IMR-90 (cell line): ENCODE measurements at regions not wholly inside any gene's neighbourhood (a gene's known extent, or its start where the extent isn't known, plus 50 kb on each side); places are given as distances from the start of the nearest gene placed in this dataset.

ENCODE experiments used
- ATAC-seq: fragments of 200-7000 bp; cut with Tn5 transposase; 2 replicates; pipeline ENCODE4 v1.9.1; 2020; ENCODE audit warnings: low read depth, mild to moderate bottlenecking, moderate library complexity
- BruUV-seq: library from RNA; stranded (reverse); fragments of 400-500 nt; replicated peaks from 2 replicates; lab custom pipeline; 2021; lab: Mats Ljungman, UMichigan
- CTCF ChIA-PET: fragments of 300-600 bp; formaldehyde crosslinking; extraction: SDS; loops from one replicate; lab custom pipeline; 2021; ENCODE audit warnings: antibody characterized with exemption; lab: Yijun Ruan, JAX
- POLR2A ChIA-PET: fragments of 300-600 bp; sonication (Branson Sonifier 250); formaldehyde crosslinking; loops from one replicate; lab custom pipeline; 2022; ENCODE audit warnings: antibody characterized with exemption; ENCODE audit not compliant: unreplicated experiment; lab: Charles Lee
- DNase-seq: peaks from one replicate; pipeline ENCODE4 v3.0.0; 2013
- H2AFZ ChIP-seq: replicated peaks from 2 replicates; pipeline ENCODE3; 2013; ENCODE audit warnings: low read length, mild to moderate bottlenecking; ENCODE audit not compliant: poor library complexity
- H2AK5ac ChIP-seq: 2 replicates; pipeline ENCODE4 v1.6.1; 2013; ENCODE audit warnings: low read depth, low read length, inconsistent platforms
- H2AK9ac ChIP-seq: replicated peaks from 2 replicates; pipeline ENCODE3; 2013; ENCODE audit warnings: mild to moderate bottlenecking, low read depth, low read length, moderate library complexity; ENCODE audit not compliant: poor library complexity
- H2BK120ac ChIP-seq: 2 replicates; pipeline ENCODE4 v1.6.1; 2013; ENCODE audit warnings: low read depth, low read length, inconsistent platforms
- H2BK15ac ChIP-seq: 3 replicates; pipeline ENCODE4 v1.6.1; 2013; ENCODE audit warnings: low read depth, low read length, inconsistent platforms
- H2BK20ac ChIP-seq: 2 replicates; pipeline ENCODE4 v1.6.1; 2013; ENCODE audit warnings: low read depth, mild to moderate bottlenecking, inconsistent platforms, low read length, moderate library complexity
- H2BK5ac ChIP-seq: 2 replicates; pipeline ENCODE4 v1.6.1; 2013; ENCODE audit warnings: mild to moderate bottlenecking, low read depth, low read length, inconsistent platforms; ENCODE audit not compliant: poor library complexity, severe bottlenecking
- H3K14ac ChIP-seq: replicated peaks from 2 replicates; pipeline ENCODE4 v1.6.1; 2013; ENCODE audit warnings: low read depth, low read length, inconsistent platforms
- H3K18ac ChIP-seq: 2 replicates; pipeline ENCODE4 v1.6.1; 2013; ENCODE audit warnings: low read depth, low read length, control low read depth
- H3K23ac ChIP-seq: 2 replicates; pipeline ENCODE4 v1.6.1; 2013; ENCODE audit warnings: low read depth, low read length, inconsistent platforms
- H3K27ac ChIP-seq: 2 replicates; pipeline ENCODE4 v1.5.1; 2013; ENCODE audit warnings: mild to moderate bottlenecking, control low read depth, low read length; ENCODE audit not compliant: insufficient read depth
- H3K27me3 ChIP-seq: 2 replicates; pipeline ENCODE4 v1.6.1; 2013; ENCODE audit warnings: low read length; ENCODE audit not compliant: control insufficient read depth, insufficient read depth
- H3K36me3 ChIP-seq: 2 replicates; pipeline ENCODE4 v1.6.1; 2013; ENCODE audit warnings: low read length, mixed read lengths; ENCODE audit not compliant: control insufficient read depth, insufficient read depth
- H3K4ac ChIP-seq: 2 replicates; pipeline ENCODE4 v1.6.1; 2013; ENCODE audit warnings: low read depth, low read length, inconsistent platforms
- H3K4me1 ChIP-seq: 2 replicates; pipeline ENCODE4 v1.6.1; 2013; ENCODE audit warnings: low read length, mixed read lengths; ENCODE audit not compliant: control insufficient read depth, insufficient read depth
- H3K4me2 ChIP-seq: 2 replicates; pipeline ENCODE4 v1.6.1; 2013; ENCODE audit warnings: low read depth, mild to moderate bottlenecking, control low read depth, low read length, moderate library complexity
- H3K4me3 ChIP-seq: 2 replicates; pipeline ENCODE4 v1.5.1; 2013; ENCODE audit warnings: low read depth, mild to moderate bottlenecking, control low read depth, low read length, moderate library complexity; ENCODE audit not compliant: insufficient read depth
- H3K56ac ChIP-seq: 2 replicates; pipeline ENCODE4 v1.6.1; 2013; ENCODE audit warnings: low read length, inconsistent platforms; ENCODE audit not compliant: insufficient read depth; ENCODE audit errors: extremely low read depth
- H3K79me1 ChIP-seq, 2 experiments: 2 replicates each; pipeline ENCODE4 v1.6.1; 2013; ENCODE audit warnings: low read length in 2 of 2, inconsistent platforms in 1 of 2, low read depth in 1 of 2
- H3K9ac ChIP-seq: 2 replicates; pipeline ENCODE4 v1.6.1; 2013; ENCODE audit warnings: low read depth, low read length, control low read depth
- H3K9me1 ChIP-seq: 2 replicates; pipeline ENCODE4 v1.6.1; 2013; ENCODE audit warnings: low read length, inconsistent platforms; ENCODE audit not compliant: insufficient read depth
- H3K9me3 ChIP-seq: 2 replicates; pipeline ENCODE4 v1.6.1; 2013; ENCODE audit warnings: low read length; ENCODE audit not compliant: control insufficient read depth, insufficient read depth
- H4K20me1 ChIP-seq: 2 replicates; pipeline ENCODE4 v1.6.1; 2013; ENCODE audit warnings: low read length, inconsistent platforms; ENCODE audit not compliant: insufficient read depth
- H4K5ac ChIP-seq: 2 replicates; pipeline ENCODE4 v1.6.1; 2013; ENCODE audit warnings: mild to moderate bottlenecking, low read depth, low read length, control low read depth
- H4K8ac ChIP-seq, 2 experiments: 2 replicates each; pipeline ENCODE4 v1.6.1; 2013; ENCODE audit warnings: low read depth in 2 of 2, low read length in 2 of 2, control low read depth in 1 of 2, inconsistent platforms in 1 of 2
- H4K91ac ChIP-seq: 2 replicates; pipeline ENCODE4 v1.6.1; 2013; ENCODE audit warnings: low read depth, low read length, inconsistent platforms; ENCODE audit not compliant: insufficient read depth
- CHD1 ChIP-seq: IDR thresholded peaks from 2 replicates; pipeline ENCODE4 v1.6.1; 2012; ENCODE audit warnings: low read depth, low read length, improper control_type of control experiment
- FOS ChIP-seq: fragments of 150-350 bp; IDR thresholded peaks from 2 replicates; pipeline ENCODE4 v1.6.1; 2016; ENCODE audit warnings: low read depth, low read length
- NFE2L2 ChIP-seq: fragments of 150-350 bp; IDR thresholded peaks from 2 replicates; pipeline ENCODE4 v1.6.1; 2016; ENCODE audit warnings: low read depth, mild to moderate bottlenecking, low read length
- POLR2A ChIP-seq: IDR thresholded peaks from 2 replicates; pipeline ENCODE4 v1.6.1; 2012; ENCODE audit warnings: mild to moderate bottlenecking, low read depth, low read length
- RAD21 ChIP-seq: IDR thresholded peaks from 2 replicates; pipeline ENCODE4 v1.6.1; 2012; ENCODE audit warnings: low read length, improper control_type of control experiment
- RCOR1 ChIP-seq: IDR thresholded peaks from 2 replicates; pipeline ENCODE4 v1.6.1; 2012; ENCODE audit warnings: mild to moderate bottlenecking, low read length, improper control_type of control experiment; ENCODE audit not compliant: insufficient replicate concordance
- SMC3 ChIP-seq: fragments of 150-350 bp; IDR thresholded peaks from 2 replicates; pipeline ENCODE4 v1.6.1; 2016; ENCODE audit warnings: low read depth, mild to moderate bottlenecking, antibody characterized with exemption, low read length, moderate library complexity
- WGBS, 2 experiments: methylation state at CpG; one replicate each; pipeline versions ENCODE4 v1.1.5 to v1.1.7; 2013; ENCODE audit warnings: missing lambda C conversion rate in 2 of 2; ENCODE audit not compliant: insufficient read length in 1 of 2; ENCODE audit errors: extremely low coverage in 2 of 2; 5-methylcytosine and 5-hydroxymethylcytosine counted together
- dilution Hi-C: fragments of 300-500 bp; cut with HindIII; formaldehyde crosslinking; loops from one replicate; pipeline ENCODE4 v1.14.3; 2018; ENCODE audit warnings: low sequenced_read_pairs; ENCODE audit not compliant: unreplicated experiment
- in situ Hi-C: fragments of 300-500 bp; cut with MboI; formaldehyde crosslinking; loops from 3 replicates; pipeline ENCODE4 v1.14.3; 2019; ENCODE audit warnings: low sequenced_read_pairs, inconsistent platforms, mixed read lengths
- intact Hi-C: fragments of 100-400 bp; cut with micrococcal nuclease; formaldehyde crosslinking; loops from 2 replicates; pipeline ENCODE4 v1.10.0; 2022
- TF ChIP-seq, protein P1 (sequence below): fragments of 150-350 bp; IDR thresholded peaks from 2 replicates; pipeline ENCODE4 v1.6.1; 2017; ENCODE audit warnings: mild to moderate bottlenecking, antibody characterized with exemption, low read length, low read depth
- TF ChIP-seq, protein P2 (sequence below): conservative IDR thresholded peaks from 2 replicates; pipeline ENCODE4 v1.5.1; 2012; ENCODE audit warnings: mild to moderate bottlenecking, low read depth, low read length, improper control_type of control experiment

DNA sequence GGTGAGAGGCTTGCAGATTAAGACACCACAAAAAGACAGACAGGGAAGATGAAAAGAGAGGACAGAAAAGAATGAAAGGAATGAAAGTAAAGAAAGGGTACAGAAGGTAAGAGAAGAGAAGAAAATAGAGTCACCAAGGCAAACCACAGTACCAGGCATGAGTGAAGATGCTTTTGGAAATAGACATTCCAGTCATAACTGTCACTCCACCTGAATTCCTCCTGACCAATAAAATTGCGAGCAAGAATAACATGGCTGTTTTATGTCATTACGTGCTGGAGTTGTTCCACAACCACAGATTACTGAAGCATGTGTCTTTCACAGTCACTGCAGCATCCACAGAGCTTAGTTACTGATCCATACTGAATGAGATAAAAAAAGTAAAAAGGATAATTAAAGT, 864.9 kb upstream of the SLIT2 start:
- ChIA-PET CTCF (no interaction called here), POLR2A (no interaction called here)
- Histone ChIP-seq H3K23ac (no peak overlapping the region), H3K9me3 (no peaks in the 10 kb centered on the region), H3K27ac (no peak overlapping the region), H3K4me1 (peaks cover 2% of the 10 kb centered on the region; the same call in 1 of the 2 replicates), H3K56ac (no peak overlapping the region), H3K18ac (no peak overlapping the region), H3K14ac (no peak overlapping the region), H3K4me3 (no peak overlapping the region), H2BK120ac (peak overlapping the region; percentile 5; the same call in 1 of the 2 replicates), H2BK5ac (no peak overlapping the region), H3K36me3 (no peaks in the 10 kb centered on the region), H3K79me1 (no peaks in the 10 kb centered on the region), H3K4me2 (no peak overlapping the region), H3K9ac (no peak overlapping the region), H4K5ac (no peak overlapping the region), H2BK20ac (no peak overlapping the region; the same call in 1 of the 2 replicates), H2BK15ac (no peak overlapping the region), H3K4ac (no peak overlapping the region), H4K20me1 (no peaks in the 10 kb centered on the region), H3K27me3 (no peaks in the 10 kb centered on the region), H2AFZ (no peak overlapping the region), H3K9me1 (peaks cover 3% of the 10 kb centered on the region; the same call in 1 of the 2 replicates), H4K91ac (no peak overlapping the region), H4K8ac (no peak overlapping the region), H2AK9ac (no peak overlapping the region), H2AK5ac (no peak overlapping the region; the same call in 1 of the 2 replicates)
- intact Hi-C loops (no loop called here), dilution Hi-C loops (no loop called here), in situ Hi-C loops (no loop called here)
- TF ChIP-seq FOS (no peak), POLR2A (no peak), RAD21 (no peak), CHD1 (no peak), SMC3 (no peak), RCOR1 (no peak), NFE2L2 (no peak)
- TF ChIP-seq, protein P1, sequence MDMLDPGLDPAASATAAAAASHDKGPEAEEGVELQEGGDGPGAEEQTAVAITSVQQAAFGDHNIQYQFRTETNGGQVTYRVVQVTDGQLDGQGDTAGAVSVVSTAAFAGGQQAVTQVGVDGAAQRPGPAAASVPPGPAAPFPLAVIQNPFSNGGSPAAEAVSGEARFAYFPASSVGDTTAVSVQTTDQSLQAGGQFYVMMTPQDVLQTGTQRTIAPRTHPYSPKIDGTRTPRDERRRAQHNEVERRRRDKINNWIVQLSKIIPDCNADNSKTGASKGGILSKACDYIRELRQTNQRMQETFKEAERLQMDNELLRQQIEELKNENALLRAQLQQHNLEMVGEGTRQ = no peak
- TF ChIP-seq, protein P2, sequence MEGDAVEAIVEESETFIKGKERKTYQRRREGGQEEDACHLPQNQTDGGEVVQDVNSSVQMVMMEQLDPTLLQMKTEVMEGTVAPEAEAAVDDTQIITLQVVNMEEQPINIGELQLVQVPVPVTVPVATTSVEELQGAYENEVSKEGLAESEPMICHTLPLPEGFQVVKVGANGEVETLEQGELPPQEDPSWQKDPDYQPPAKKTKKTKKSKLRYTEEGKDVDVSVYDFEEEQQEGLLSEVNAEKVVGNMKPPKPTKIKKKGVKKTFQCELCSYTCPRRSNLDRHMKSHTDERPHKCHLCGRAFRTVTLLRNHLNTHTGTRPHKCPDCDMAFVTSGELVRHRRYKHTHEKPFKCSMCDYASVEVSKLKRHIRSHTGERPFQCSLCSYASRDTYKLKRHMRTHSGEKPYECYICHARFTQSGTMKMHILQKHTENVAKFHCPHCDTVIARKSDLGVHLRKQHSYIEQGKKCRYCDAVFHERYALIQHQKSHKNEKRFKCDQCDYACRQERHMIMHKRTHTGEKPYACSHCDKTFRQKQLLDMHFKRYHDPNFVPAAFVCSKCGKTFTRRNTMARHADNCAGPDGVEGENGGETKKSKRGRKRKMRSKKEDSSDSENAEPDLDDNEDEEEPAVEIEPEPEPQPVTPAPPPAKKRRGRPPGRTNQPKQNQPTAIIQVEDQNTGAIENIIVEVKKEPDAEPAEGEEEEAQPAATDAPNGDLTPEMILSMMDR = no peak
- ATAC-seq = no peak
- WGBS, 2 experiments = no CpG with 5 or more reads among the region's 2 CpGs
- BruUV-seq = no TSS peak
- no peak for DNase-seq
